B cell (primary cell): ENCODE measurements at regions not wholly inside any gene's neighbourhood (a gene's known extent, or its start where the extent isn't known, plus 50 kb on each side); places are given as distances from the start of the nearest gene placed in this dataset.

Experiments
- ATAC-seq: fragments of 200-7000 bp; cut with Tn5 transposase; one replicate; pipeline ENCODE4 v1.10.0; 2021; ENCODE audit warnings: low read depth, mild to moderate bottlenecking, moderate number of reproducible peaks, moderate library complexity
- CTCF ChIA-PET: fragments of 350-600 bp; sonication (Branson Sonifier 250); formaldehyde crosslinking; loops from one replicate; lab custom pipeline; 2021; ENCODE audit warnings: antibody characterized with exemption, inconsistent platforms; lab: Charles Lee
- POLR2A ChIA-PET: fragments of 350-600 bp; sonication (Branson Sonifier 250); formaldehyde crosslinking; loops from one replicate; lab custom pipeline; 2021; ENCODE audit warnings: antibody characterized with exemption; lab: Charles Lee
- DNase-seq: peaks from one replicate; pipeline ENCODE4 v3.0.0; 2013
- H2AFZ ChIP-seq: 2 replicates; pipeline ENCODE4 v1.6.1; 2012; ENCODE audit warnings: mild to moderate bottlenecking, low read depth, low read length; ENCODE audit not compliant: insufficient read depth, poor library complexity, severe bottlenecking
- H3K27ac ChIP-seq, 2 donors: 1 replicate in 1 of 2; 2 replicates in 1 of 2; pipeline ENCODE4 v1.5.1; 2012 to 2013; ENCODE audit warnings: low read length in 2 of 2, mild to moderate bottlenecking in 2 of 2, moderate library complexity in 1 of 2
- H3K27me3 ChIP-seq, 4 experiments: fragments of 200-600 bp in 1 of 4; sonication (generic) in 1 of 4; replicated peaks in 1 of 4; 1 replicate in 2 of 4; 2 replicates in 2 of 4; pipeline versions ENCODE4 v1.6.1 to v1.7.0; 2013 to 2016; ENCODE audit warnings: low read length in 3 of 4, mild to moderate bottlenecking in 2 of 4, mixed read lengths in 1 of 4, moderate library complexity in 1 of 4; ENCODE audit not compliant: insufficient read depth in 4 of 4, control insufficient read depth in 3 of 4; ENCODE audit errors: control extremely low read depth in 1 of 4
- H3K36me3 ChIP-seq, 2 experiments: replicated peaks in 1 of 2; 1 replicate in 1 of 2; 2 replicates in 1 of 2; pipeline versions ENCODE4 v1.6.1 to v1.7.1; 2013; ENCODE audit warnings: low read length in 1 of 2; ENCODE audit not compliant: insufficient read depth in 2 of 2, control insufficient read depth in 1 of 2; ENCODE audit errors: control extremely low read depth in 1 of 2, extremely low read depth in 1 of 2
- H3K4me1 ChIP-seq, 2 donors: fragments of 200-600 bp in 1 of 2; sonication (generic) in 1 of 2; 1 replicate in 1 of 2; 2 replicates in 1 of 2; pipeline versions ENCODE4 v1.5.1 to v1.6.1; 2013 to 2017; ENCODE audit warnings: low read length in 2 of 2; ENCODE audit not compliant: control insufficient read depth in 2 of 2, insufficient read depth in 2 of 2
- H3K4me2 ChIP-seq: replicated peaks from 2 replicates; pipeline ENCODE3; 2012; ENCODE audit warnings: mild to moderate bottlenecking, low read depth, low read length; ENCODE audit not compliant: poor library complexity, severe bottlenecking
- H3K4me3 ChIP-seq, 5 experiments: fragments of 200-600 bp in 1 of 5; sonication (generic) in 1 of 5; 1 replicate in 3 of 5; 2 replicates in 2 of 5; pipeline versions ENCODE4 v1.5.1 to v1.7.0; 2011 to 2016; ENCODE audit warnings: low read length in 4 of 5, mild to moderate bottlenecking in 4 of 5, low read depth in 2 of 5, control low read depth in 1 of 5, moderate library complexity in 1 of 5; ENCODE audit not compliant: insufficient read depth in 1 of 5; ENCODE audit errors: control extremely low read depth in 1 of 5, extremely low read depth in 1 of 5
- H3K79me2 ChIP-seq: fragments of 200-600 bp; sonication (generic); one replicate; pipeline ENCODE4 v1.6.0; 2016; ENCODE audit warnings: low read length; ENCODE audit not compliant: control insufficient read depth, insufficient read depth
- H3K9ac ChIP-seq: fragments of 200-600 bp; sonication (generic); 2 replicates; pipeline ENCODE4 v1.6.1; 2017; ENCODE audit warnings: mild to moderate bottlenecking, low read length, moderate library complexity
- H3K9me3 ChIP-seq, 3 donors: one replicate each; pipeline versions ENCODE4 v1.6.1 to v1.7.1; 2013; ENCODE audit warnings: low read length in 2 of 3; ENCODE audit not compliant: control insufficient read depth in 2 of 3, insufficient read depth in 1 of 3; ENCODE audit errors: control extremely low read depth in 1 of 3
- H4K20me1 ChIP-seq: 2 replicates; pipeline ENCODE4 v1.6.0; 2012; ENCODE audit warnings: mild to moderate bottlenecking, low read length; ENCODE audit not compliant: insufficient read depth, control insufficient read depth, poor library complexity, severe bottlenecking
- H3K27ac Mint-ChIP-seq: one replicate; pipeline ENCODE4 v1.8.0; 2021; ENCODE audit warnings: mixed read lengths
- H3K27me3 Mint-ChIP-seq: one replicate; pipeline ENCODE4 v1.8.0; 2021; ENCODE audit warnings: mixed read lengths
- H3K4me1 Mint-ChIP-seq: one replicate; pipeline ENCODE4 v1.8.0; 2021; ENCODE audit warnings: mixed read lengths
- H3K4me3 Mint-ChIP-seq: one replicate; pipeline ENCODE4 v1.8.0; 2021; ENCODE audit warnings: mixed read lengths
- H3K9me3 Mint-ChIP-seq: one replicate; pipeline ENCODE4 v1.8.0; 2022; ENCODE audit warnings: mixed read lengths; ENCODE audit not compliant: insufficient read depth
- CTCF ChIP-seq: fragments of 200-600 bp; IDR thresholded peaks from one replicate; pipeline ENCODE4 v1.8.0; 2022; ENCODE audit warnings: antibody characterized with exemption, mild to moderate bottlenecking
- EZH2 ChIP-seq: IDR thresholded peaks from 2 replicates; pipeline ENCODE4 v1.6.1; 2012; ENCODE audit warnings: borderline replicate concordance, low read depth, mild to moderate bottlenecking, moderate library complexity, low read length; ENCODE audit not compliant: insufficient read depth, poor library complexity, severe bottlenecking
- WGBS: methylation state at CpG from one replicate; pipeline ENCODE4 v1.1.5; 2013; ENCODE audit warnings: missing lambda C conversion rate; ENCODE audit not compliant: insufficient coverage; 5-methylcytosine and 5-hydroxymethylcytosine counted together
- intact Hi-C: fragments of 100-400 bp; cut with micrococcal nuclease; formaldehyde crosslinking; loops from one replicate; pipeline ENCODE4 v1.10.0; 2022

DNA sequence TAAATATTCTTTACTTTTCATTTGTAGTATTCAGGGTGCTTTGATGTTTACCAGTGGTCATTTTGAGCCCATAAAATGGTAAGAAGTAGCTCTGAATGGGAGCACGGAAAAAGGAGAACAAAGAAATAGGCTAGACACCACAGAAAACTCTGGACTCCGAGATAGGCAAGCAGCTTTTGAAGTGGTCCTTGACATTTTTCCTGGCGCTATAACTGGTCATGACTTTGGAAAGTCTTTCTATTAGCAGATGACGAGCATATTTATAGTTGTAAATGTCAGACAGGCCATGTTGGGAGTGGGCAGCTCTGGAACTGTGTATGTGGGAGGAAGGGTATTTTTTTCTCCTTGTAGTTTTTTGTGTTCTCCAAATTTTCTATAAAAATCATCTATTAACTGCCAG is 126.1 kb upstream of the POC5 start:
- CTCF ChIA-PET = no interaction called here
- intact Hi-C loops = no loop called here
- H3K27ac ChIP-seq = no peak overlapping the region
- Mint-ChIP-seq H3K27ac (no peak overlapping the region), H3K27me3 (no peaks in the 10 kb centered on the region), H3K4me1 (peaks cover 34% of the 10 kb centered on the region), H3K9me3 (peaks cover 3% of the 10 kb centered on the region), H3K4me3 (no peak overlapping the region)
- peaks cover 30 to 31% of the 10 kb centered on the region in 2 donors for H3K4me1 ChIP-seq
- no peaks in the 10 kb centered on the region for H3K79me2 ChIP-seq
- H3K27me3 ChIP-seq = no peaks in the 10 kb centered on the region
- ATAC-seq (no peak), DNase-seq (no peak)
- no peaks in the 10 kb centered on the region for H4K20me1 ChIP-seq
- H3K9me3 ChIP-seq = no peaks in the 10 kb centered on the region
- TF ChIP-seq EZH2 = no peak
- TF ChIP-seq CTCF = no peak
- H3K4me2 ChIP-seq = no peak overlapping the region
- H3K9ac ChIP-seq = no peak overlapping the region
- H3K36me3 ChIP-seq = no peaks in the 10 kb centered on the region
- no peak overlapping the region for H3K4me3 ChIP-seq
- H2AFZ ChIP-seq = no peak overlapping the region
- WGBS = 70% methylated on average over 3 of the region's 4 CpGs
- POLR2A ChIA-PET = no interaction called here

DNA sequence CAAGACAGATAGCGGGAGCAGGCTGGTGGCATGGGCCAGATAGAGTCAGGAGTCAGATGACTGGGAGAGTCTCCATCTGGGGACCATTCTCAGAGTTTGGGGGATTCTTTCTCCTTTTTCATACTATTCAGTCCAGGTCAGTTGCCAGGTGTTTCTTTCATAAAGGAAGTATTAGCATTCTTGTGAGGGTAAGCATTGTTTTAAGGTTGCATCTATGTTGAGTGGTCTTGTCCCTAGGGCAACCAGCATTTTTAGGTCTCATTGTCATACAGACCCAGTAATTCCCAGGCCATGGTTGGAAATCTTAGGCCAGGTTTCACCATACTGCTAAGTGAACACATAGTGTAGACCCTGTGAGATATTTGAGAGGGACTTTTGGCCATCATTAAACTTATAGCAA is 122.3 kb upstream of the POC5 start:
- H3K27me3 ChIP-seq = no peaks in the 10 kb centered on the region
- Mint-ChIP-seq H3K27ac (no peak overlapping the region), H3K4me1 (peaks cover 15% of the 10 kb centered on the region), H3K9me3 (peaks cover 3% of the 10 kb centered on the region), H3K4me3 (no peak overlapping the region), H3K27me3 (no peaks in the 10 kb centered on the region)
- no peaks in the 10 kb centered on the region for H3K79me2 ChIP-seq
- H2AFZ ChIP-seq = no peak overlapping the region
- H3K4me3 ChIP-seq = no peak overlapping the region
- H4K20me1 ChIP-seq = no peaks in the 10 kb centered on the region
- POLR2A ChIA-PET = no interaction called here
- no peaks in the 10 kb centered on the region for H3K36me3 ChIP-seq
- H3K9ac ChIP-seq = no peak overlapping the region
- CTCF ChIA-PET = no interaction called here
- no peak overlapping the region for H3K4me2 ChIP-seq
- intact Hi-C loops = no loop called here
- H3K27ac ChIP-seq = no peak overlapping the region
- TF ChIP-seq EZH2 (no peak), CTCF (no peak)
- DNase-seq (no peak), ATAC-seq (no peak)
- no peaks in the 10 kb centered on the region for H3K9me3 ChIP-seq
- WGBS = 100% methylated on average over 1 of the region's 1 CpG
- H3K4me1 ChIP-seq = peaks cover 6 to 11% of the 10 kb centered on the region in 2 donors
